ENCODE measurements at regions not wholly inside any gene's neighbourhood (a gene's known extent, or its start where the extent isn't known, plus 50 kb on each side); places are given as distances from the start of the nearest gene placed in this dataset.

DNA sequence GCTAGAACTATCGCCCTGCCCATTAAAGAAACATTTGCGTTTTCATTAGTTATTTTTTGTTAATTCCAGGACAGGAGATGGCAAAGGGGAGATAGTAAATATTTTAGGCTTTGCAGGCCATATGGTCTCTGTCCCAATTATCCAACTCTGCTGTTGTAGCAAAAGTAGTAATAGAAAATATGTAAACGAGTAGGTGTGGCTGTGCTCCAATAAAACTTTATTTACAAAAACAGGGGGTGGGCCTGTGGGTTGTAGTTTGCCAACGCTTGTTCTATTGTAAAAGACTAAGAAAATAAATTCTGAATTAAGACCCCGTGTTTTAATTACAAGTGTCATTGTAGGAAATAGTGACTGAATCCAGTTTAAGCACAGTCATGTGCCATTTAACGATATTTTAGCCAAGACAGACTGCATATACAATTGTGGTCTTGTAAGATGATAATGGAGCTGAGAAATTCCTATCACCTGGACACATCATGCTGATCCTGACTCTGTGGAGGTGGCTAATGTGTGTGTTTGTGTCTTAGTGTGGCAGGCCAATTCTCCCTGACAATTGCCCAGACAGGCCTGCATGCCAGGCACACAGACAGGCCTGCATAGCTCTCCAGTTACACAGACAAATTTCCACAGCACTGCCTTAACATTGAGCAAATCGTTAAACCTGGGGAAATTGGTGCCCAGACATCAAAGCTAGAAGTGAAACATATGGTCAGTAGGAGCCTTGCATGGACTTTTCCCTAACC is 76.4 kb downstream of the SKA1 start:
- Histone ChIP-seq H3K79me2 (replicated peaks; ENCODE audit: insufficient read depth, low read length) (no peaks in the 10 kb centered on the region), H3K36me3 (ENCODE audit: insufficient read depth, low read length) (no peaks in the 10 kb centered on the region), H3K27me3 (ENCODE audit: insufficient read depth, low read depth, low read length) (no peaks in the 10 kb centered on the region), H3K4me3 (ENCODE audit: low read length) (no peak overlapping the region), H3K9ac (ENCODE audit: low read length) (no peak overlapping the region), H3K9me3 (ENCODE audit: low read length) (no peaks in the 10 kb centered on the region), H3K4me2 (ENCODE audit: low read length) (no peak overlapping the region), H2AFZ (ENCODE audit: low read depth, low read length) (no peak overlapping the region), H3F3A (ENCODE audit: insufficient read depth, low read length, poor library complexity, severe bottlenecking) (no peaks in the 10 kb centered on the region), H3K9me2 (ENCODE audit: insufficient read depth, low read length) (no peaks in the 10 kb centered on the region), H4K20me1 (ENCODE audit: insufficient read depth) (no peaks in the 10 kb centered on the region), H3K27ac (ENCODE audit: low read length) (no peak overlapping the region)
- no peak for TF ChIP-seq POLR2AphosphoS5 (IDR thresholded peaks at IDR 0.05)
- TF ChIP-seq SMC3 (conservative IDR thresholded peaks at IDR 0.05; ENCODE audit: poor library complexity): no peak
- TF ChIP-seq, protein P1, sequence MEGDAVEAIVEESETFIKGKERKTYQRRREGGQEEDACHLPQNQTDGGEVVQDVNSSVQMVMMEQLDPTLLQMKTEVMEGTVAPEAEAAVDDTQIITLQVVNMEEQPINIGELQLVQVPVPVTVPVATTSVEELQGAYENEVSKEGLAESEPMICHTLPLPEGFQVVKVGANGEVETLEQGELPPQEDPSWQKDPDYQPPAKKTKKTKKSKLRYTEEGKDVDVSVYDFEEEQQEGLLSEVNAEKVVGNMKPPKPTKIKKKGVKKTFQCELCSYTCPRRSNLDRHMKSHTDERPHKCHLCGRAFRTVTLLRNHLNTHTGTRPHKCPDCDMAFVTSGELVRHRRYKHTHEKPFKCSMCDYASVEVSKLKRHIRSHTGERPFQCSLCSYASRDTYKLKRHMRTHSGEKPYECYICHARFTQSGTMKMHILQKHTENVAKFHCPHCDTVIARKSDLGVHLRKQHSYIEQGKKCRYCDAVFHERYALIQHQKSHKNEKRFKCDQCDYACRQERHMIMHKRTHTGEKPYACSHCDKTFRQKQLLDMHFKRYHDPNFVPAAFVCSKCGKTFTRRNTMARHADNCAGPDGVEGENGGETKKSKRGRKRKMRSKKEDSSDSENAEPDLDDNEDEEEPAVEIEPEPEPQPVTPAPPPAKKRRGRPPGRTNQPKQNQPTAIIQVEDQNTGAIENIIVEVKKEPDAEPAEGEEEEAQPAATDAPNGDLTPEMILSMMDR (IDR thresholded peaks at IDR 0.05; ENCODE audit: poor library complexity, severe bottlenecking): no peak
- no peak for TF ChIP-seq RAD21 (conservative IDR thresholded peaks at IDR 0.05)
- no peak for TF ChIP-seq MXI1 (conservative IDR thresholded peaks at IDR 0.05; ENCODE audit: poor library complexity, severe bottlenecking)
- TF ChIP-seq TAF1 (IDR thresholded peaks at IDR 0.05; ENCODE audit: low read depth): no peak

DNA sequence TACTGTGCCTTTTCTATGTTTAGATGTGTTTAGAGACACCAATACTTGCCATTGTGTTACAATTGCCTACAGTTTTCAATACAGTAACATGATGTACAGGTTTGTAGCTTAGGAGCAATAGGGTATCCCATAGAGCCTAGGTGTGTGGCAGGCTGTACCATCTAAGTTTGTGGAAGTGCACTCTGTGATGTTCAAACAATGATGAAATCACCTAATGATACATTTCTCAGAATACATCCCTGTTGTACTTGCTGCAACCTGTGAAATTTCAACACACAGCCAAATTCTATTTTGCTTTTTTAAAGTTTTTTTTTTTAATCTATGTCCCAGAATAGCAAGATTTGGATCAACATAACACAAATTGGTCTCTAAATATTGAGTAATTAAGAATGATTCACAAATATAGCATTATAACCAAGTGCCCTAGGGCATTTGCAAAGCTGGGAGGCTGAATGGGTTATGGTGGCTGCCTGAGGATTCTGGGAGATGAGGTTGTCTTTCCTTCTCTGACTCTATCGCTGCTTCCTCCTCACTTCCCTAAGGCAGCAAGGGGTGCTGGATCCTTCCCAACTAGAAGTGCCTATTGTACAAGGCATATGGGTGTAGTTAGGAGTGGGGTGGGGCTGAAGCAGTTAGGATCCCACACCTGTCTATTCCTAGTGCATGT is 78.3 kb downstream of the SKA1 start:
- Histone ChIP-seq H3K4me3 (ENCODE audit: low read length) (no peak overlapping the region), H3K79me2 (replicated peaks; ENCODE audit: insufficient read depth, low read length) (no peaks in the 10 kb centered on the region), H3F3A (ENCODE audit: insufficient read depth, low read length, poor library complexity, severe bottlenecking) (no peaks in the 10 kb centered on the region), H3K9me2 (ENCODE audit: insufficient read depth, low read length) (no peaks in the 10 kb centered on the region), H3K27ac (ENCODE audit: low read length) (no peak overlapping the region), H4K20me1 (ENCODE audit: insufficient read depth) (no peaks in the 10 kb centered on the region), H3K27me3 (ENCODE audit: insufficient read depth, low read depth, low read length) (no peaks in the 10 kb centered on the region), H2AFZ (ENCODE audit: low read depth, low read length) (no peak overlapping the region), H3K4me2 (ENCODE audit: low read length) (no peak overlapping the region), H3K9me3 (ENCODE audit: low read length) (no peaks in the 10 kb centered on the region), H3K36me3 (ENCODE audit: insufficient read depth, low read length) (no peaks in the 10 kb centered on the region), H3K9ac (ENCODE audit: low read length) (no peak overlapping the region)
- TF ChIP-seq POLR2AphosphoS5 (IDR thresholded peaks at IDR 0.05) (no peak), EP300 (conservative IDR thresholded peaks at IDR 0.05; ENCODE audit: poor library complexity, severe bottlenecking) (no peak), SMC3 (conservative IDR thresholded peaks at IDR 0.05; ENCODE audit: poor library complexity) (no peak), EZH2 (IDR thresholded peaks at IDR 0.05; ENCODE audit: borderline replicate concordance, insufficient read depth, low read length, poor library complexity, severe bottlenecking) (no peak), MXI1 (conservative IDR thresholded peaks at IDR 0.05; ENCODE audit: poor library complexity, severe bottlenecking) (no peak), TAF1 (IDR thresholded peaks at IDR 0.05; ENCODE audit: low read depth) (no peak), RAD21 (conservative IDR thresholded peaks at IDR 0.05) (no peak)
- TF ChIP-seq, protein P1 (IDR thresholded peaks at IDR 0.05; ENCODE audit: poor library complexity, severe bottlenecking): no peak
- TF ChIP-seq, protein P2, sequence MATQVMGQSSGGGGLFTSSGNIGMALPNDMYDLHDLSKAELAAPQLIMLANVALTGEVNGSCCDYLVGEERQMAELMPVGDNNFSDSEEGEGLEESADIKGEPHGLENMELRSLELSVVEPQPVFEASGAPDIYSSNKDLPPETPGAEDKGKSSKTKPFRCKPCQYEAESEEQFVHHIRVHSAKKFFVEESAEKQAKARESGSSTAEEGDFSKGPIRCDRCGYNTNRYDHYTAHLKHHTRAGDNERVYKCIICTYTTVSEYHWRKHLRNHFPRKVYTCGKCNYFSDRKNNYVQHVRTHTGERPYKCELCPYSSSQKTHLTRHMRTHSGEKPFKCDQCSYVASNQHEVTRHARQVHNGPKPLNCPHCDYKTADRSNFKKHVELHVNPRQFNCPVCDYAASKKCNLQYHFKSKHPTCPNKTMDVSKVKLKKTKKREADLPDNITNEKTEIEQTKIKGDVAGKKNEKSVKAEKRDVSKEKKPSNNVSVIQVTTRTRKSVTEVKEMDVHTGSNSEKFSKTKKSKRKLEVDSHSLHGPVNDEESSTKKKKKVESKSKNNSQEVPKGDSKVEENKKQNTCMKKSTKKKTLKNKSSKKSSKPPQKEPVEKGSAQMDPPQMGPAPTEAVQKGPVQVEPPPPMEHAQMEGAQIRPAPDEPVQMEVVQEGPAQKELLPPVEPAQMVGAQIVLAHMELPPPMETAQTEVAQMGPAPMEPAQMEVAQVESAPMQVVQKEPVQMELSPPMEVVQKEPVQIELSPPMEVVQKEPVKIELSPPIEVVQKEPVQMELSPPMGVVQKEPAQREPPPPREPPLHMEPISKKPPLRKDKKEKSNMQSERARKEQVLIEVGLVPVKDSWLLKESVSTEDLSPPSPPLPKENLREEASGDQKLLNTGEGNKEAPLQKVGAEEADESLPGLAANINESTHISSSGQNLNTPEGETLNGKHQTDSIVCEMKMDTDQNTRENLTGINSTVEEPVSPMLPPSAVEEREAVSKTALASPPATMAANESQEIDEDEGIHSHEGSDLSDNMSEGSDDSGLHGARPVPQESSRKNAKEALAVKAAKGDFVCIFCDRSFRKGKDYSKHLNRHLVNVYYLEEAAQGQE (IDR thresholded peaks at IDR 0.05; ENCODE audit: borderline replicate concordance): no peak
